ENCODE measurements at regions not wholly inside any gene's neighbourhood (a gene's known extent, or its start where the extent isn't known, plus 50 kb on each side); places are given as distances from the start of the nearest gene placed in this dataset.

- no peak for DNase-seq (ENCODE audit: low spot score in 2 of 2, unreplicated experiment in 2 of 2)
- Mint-ChIP-seq H3K27me3 (ENCODE audit: low read depth) (no peaks in the 10 kb centered on the region), H3K36me3 (no peaks in the 10 kb centered on the region), H3K4me3 (no peak overlapping the region), H3K9me3 (peaks cover 4% of the 10 kb centered on the region), H3K27ac (no peak overlapping the region), H3K4me1 (peaks cover 13% of the 10 kb centered on the region)
- no peak for TF ChIP-seq CTCF (IDR thresholded peaks at IDR 0.05; ENCODE audit: unreplicated experiment)
These were observed 120.0 kb downstream of the TMCO5A start for GRCh38 chr15:38054488-38054887.

- Mint-ChIP-seq H3K36me3 (no peaks in the 10 kb centered on the region), H3K4me1 (peaks cover 16% of the 10 kb centered on the region), H3K9me3 (no peaks in the 10 kb centered on the region), H3K4me3 (no peak overlapping the region), H3K27ac (peak overlapping the region; percentile 45), H3K27me3 (ENCODE audit: low read depth) (no peaks in the 10 kb centered on the region)
- DNase-seq (ENCODE audit: low spot score in 2 of 2, unreplicated experiment in 2 of 2), result no peak
- no peak for TF ChIP-seq CTCF (IDR thresholded peaks at IDR 0.05; ENCODE audit: unreplicated experiment)
These were observed 124.2 kb downstream of the TMCO5A start for GRCh38 chr15:38058596-38059075.

GRCh38 chr15:38059665-38060064 lies 125.2 kb downstream of the TMCO5A start:
- H3K36me3 Mint-ChIP-seq, result no peaks in the 10 kb centered on the region
- DNase-seq (ENCODE audit: low spot score in 2 of 2, unreplicated experiment in 2 of 2), result no peak
- peaks cover 16% of the 10 kb centered on the region for H3K4me1 Mint-ChIP-seq
- no peak overlapping the region for H3K4me3 Mint-ChIP-seq
- no peaks in the 10 kb centered on the region for H3K9me3 Mint-ChIP-seq
- TF ChIP-seq CTCF (IDR thresholded peaks at IDR 0.05; ENCODE audit: unreplicated experiment), result no peak
- H3K27me3 Mint-ChIP-seq (ENCODE audit: low read depth), result no peaks in the 10 kb centered on the region
- H3K27ac Mint-ChIP-seq, result no peak overlapping the region

- H3K4me1 Mint-ChIP-seq, result peaks cover 20% of the 10 kb centered on the region
- H3K4me3 Mint-ChIP-seq, result no peak overlapping the region
- no peaks in the 10 kb centered on the region for H3K36me3 Mint-ChIP-seq
- no peaks in the 10 kb centered on the region for H3K9me3 Mint-ChIP-seq
- TF ChIP-seq CTCF (IDR thresholded peaks at IDR 0.05; ENCODE audit: unreplicated experiment), result no peak
- H3K27me3 Mint-ChIP-seq (ENCODE audit: low read depth), result no peaks in the 10 kb centered on the region
- H3K27ac Mint-ChIP-seq, result peak overlapping the region; percentile 22
- DNase-seq (ENCODE audit: low spot score in 2 of 2, unreplicated experiment in 2 of 2), result no peak
These were observed 127.6 kb downstream of the TMCO5A start for GRCh38 chr15:38061856-38062649.

- Mint-ChIP-seq H3K27ac (no peak overlapping the region), H3K36me3 (no peaks in the 10 kb centered on the region), H3K9me3 (no peaks in the 10 kb centered on the region), H3K4me3 (no peak overlapping the region), H3K4me1 (peaks cover 24% of the 10 kb centered on the region), H3K27me3 (ENCODE audit: low read depth) (no peaks in the 10 kb centered on the region)
- no peak for DNase-seq (ENCODE audit: low spot score in 2 of 2, unreplicated experiment in 2 of 2)
- no peak for TF ChIP-seq CTCF (IDR thresholded peaks at IDR 0.05; ENCODE audit: unreplicated experiment)
These were observed 128.3 kb downstream of the TMCO5A start for GRCh38 chr15:38062696-38063095.

All from mesothelial cell of epicardium (in vitro differentiated cells).